ENCODE measurements at regions not wholly inside any gene's neighbourhood (a gene's known extent, or its start where the extent isn't known, plus 50 kb on each side); places are given as distances from the start of the nearest gene placed in this dataset.

- no peak for DNase-seq
These were observed 1015.5 kb upstream of the LRRN3 start for GRCh38 chr7:110075450-110075849.

- DNase-seq: no peak
These were observed 1014.7 kb upstream of the LRRN3 start for GRCh38 chr7:110076194-110076593.

- no peak for DNase-seq
These were observed 1006.6 kb upstream of the LRRN3 start for GRCh38 chr7:110084181-110084807.

GRCh38 chr7:110090110-110090820 is 1000.7 kb upstream of the LRRN3 start:
- DNase-seq: no peak

- DNase-seq: no peak
These were observed 995.4 kb upstream of the LRRN3 start for GRCh38 chr7:110095372-110096052.

GRCh38 chr7:110104243-110104642 is 986.7 kb upstream of the LRRN3 start:
- DNase-seq: no peak

- no peak for DNase-seq
These were observed 985.6 kb upstream of the LRRN3 start for GRCh38 chr7:110105307-110105706.

- DNase-seq: no peak
These were observed 985.1 kb upstream of the LRRN3 start for GRCh38 chr7:110105840-110106239.

GRCh38 chr7:110119883-110120581 is 970.9 kb upstream of the LRRN3 start:
- no peak for DNase-seq

GRCh38 chr7:110129159-110129558 is 961.8 kb upstream of the LRRN3 start:
- no peak for DNase-seq

GRCh38 chr7:110130669-110131068 is 960.3 kb upstream of the LRRN3 start:
- no peak for DNase-seq

GRCh38 chr7:110131344-110131743 is 959.6 kb upstream of the LRRN3 start:
- no peak for DNase-seq

- no peak for DNase-seq
These were observed 951.9 kb upstream of the LRRN3 start for GRCh38 chr7:110139056-110139455.

GRCh38 chr7:110142939-110143526 is 947.9 kb upstream of the LRRN3 start:
- no peak for DNase-seq

GRCh38 chr7:110144599-110144998 is 946.3 kb upstream of the LRRN3 start:
- no peak for DNase-seq

GRCh38 chr7:110148054-110148453 is 942.9 kb upstream of the LRRN3 start:
- no peak for DNase-seq

- DNase-seq: no peak
These were observed 937.7 kb upstream of the LRRN3 start for GRCh38 chr7:110153222-110153621.

GRCh38 chr7:110156511-110156910 is 934.4 kb upstream of the LRRN3 start:
- no peak for DNase-seq

GRCh38 chr7:110157631-110158362 is 933.1 kb upstream of the LRRN3 start:
- DNase-seq: no peak

GRCh38 chr7:110168010-110168409 is 922.9 kb upstream of the LRRN3 start:
- no peak for DNase-seq

- DNase-seq: no peak
These were observed 920.1 kb upstream of the LRRN3 start for GRCh38 chr7:110170841-110171240.

GRCh38 chr7:110177463-110177862 is 913.5 kb upstream of the LRRN3 start:
- no peak for DNase-seq
